ENCODE measurements at regions not wholly inside any gene's neighbourhood (a gene's known extent, or its start where the extent isn't known, plus 50 kb on each side); places are given as distances from the start of the nearest gene placed in this dataset.

- Mint-ChIP-seq H3K4me3 (no peak overlapping the region), H3K9me3 (no peaks in the 10 kb centered on the region), H3K36me3 (ENCODE audit: low read depth) (no peaks in the 10 kb centered on the region), H3K4me1 (peaks cover 8% of the 10 kb centered on the region), H3K27me3 (peaks cover 10% of the 10 kb centered on the region), H3K27ac (peak overlapping the region; percentile 17)
- ChIA-PET POLR2A (no interaction called here), CTCF (no interaction called here)
- no peak for DNase-seq
Measured at GRCh38 chr20:58072695-58073671, 155.5 kb downstream of the ANKRD60 start.

- Mint-ChIP-seq H3K27ac (no peak overlapping the region), H3K9me3 (no peaks in the 10 kb centered on the region), H3K27me3 (peaks cover 9% of the 10 kb centered on the region), H3K36me3 (ENCODE audit: low read depth) (no peaks in the 10 kb centered on the region), H3K4me1 (peaks cover 8% of the 10 kb centered on the region), H3K4me3 (no peak overlapping the region)
- DNase-seq: no peak
- ChIA-PET CTCF (no interaction called here), POLR2A (no interaction called here)
Measured at GRCh38 chr20:58071991-58072390, 156.5 kb downstream of the ANKRD60 start.

- Mint-ChIP-seq H3K36me3 (ENCODE audit: low read depth) (no peaks in the 10 kb centered on the region), H3K9me3 (no peaks in the 10 kb centered on the region), H3K4me1 (peaks cover 8% of the 10 kb centered on the region), H3K27ac (no peak overlapping the region), H3K27me3 (peaks cover 8% of the 10 kb centered on the region), H3K4me3 (no peak overlapping the region)
- no peak for DNase-seq
- ChIA-PET CTCF (no interaction called here), POLR2A (no interaction called here)
Measured at GRCh38 chr20:58071298-58071697, 157.2 kb downstream of the ANKRD60 start.

GRCh38 chr20:58070664-58071196 lies 157.7 kb downstream of the ANKRD60 start:
- H3K36me3 Mint-ChIP-seq (ENCODE audit: low read depth): no peaks in the 10 kb centered on the region

GRCh38 chr20:58069796-58070663 lies 158.4 kb downstream of the ANKRD60 start:
- peaks cover 7% of the 10 kb centered on the region for H3K4me1 Mint-ChIP-seq
- ChIA-PET POLR2A (no interaction called here), CTCF (no interaction called here)
- H3K27ac Mint-ChIP-seq: no peak overlapping the region
- H3K36me3 Mint-ChIP-seq (ENCODE audit: low read depth): no peaks in the 10 kb centered on the region
- DNase-seq: no peak
- peaks cover 4% of the 10 kb centered on the region for H3K27me3 Mint-ChIP-seq
- H3K4me3 Mint-ChIP-seq: no peak overlapping the region
- no peaks in the 10 kb centered on the region for H3K9me3 Mint-ChIP-seq

More at GRCh38 chr20:58070664-58071196, 157.7 kb downstream of the ANKRD60 start:
- POLR2A ChIA-PET: no interaction called here
- Mint-ChIP-seq H3K4me1 (peaks cover 8% of the 10 kb centered on the region), H3K4me3 (no peak overlapping the region), H3K9me3 (no peaks in the 10 kb centered on the region), H3K27ac (no peak overlapping the region), H3K27me3 (peaks cover 8% of the 10 kb centered on the region)
- DNase-seq: no peak
- CTCF ChIA-PET: no interaction called here

GRCh38 chr20:58069207-58069606 lies 159.2 kb downstream of the ANKRD60 start:
- no peaks in the 10 kb centered on the region for H3K9me3 Mint-ChIP-seq
- H3K27me3 Mint-ChIP-seq: peaks cover 2% of the 10 kb centered on the region
- H3K4me3 Mint-ChIP-seq: no peak overlapping the region
- no peak overlapping the region for H3K27ac Mint-ChIP-seq
- CTCF ChIA-PET: no interaction called here
- POLR2A ChIA-PET: no interaction called here
- peaks cover 2% of the 10 kb centered on the region for H3K4me1 Mint-ChIP-seq
- no peaks in the 10 kb centered on the region for H3K36me3 Mint-ChIP-seq (ENCODE audit: low read depth)
- no peak for DNase-seq

GRCh38 chr20:58065508-58066361 lies 162.7 kb downstream of the ANKRD60 start:
- Mint-ChIP-seq H3K4me3 (no peak overlapping the region), H3K9me3 (no peaks in the 10 kb centered on the region), H3K27ac (no peak overlapping the region), H3K27me3 (peaks cover 12% of the 10 kb centered on the region), H3K36me3 (ENCODE audit: low read depth) (no peaks in the 10 kb centered on the region), H3K4me1 (no peaks in the 10 kb centered on the region)
- CTCF ChIA-PET: no interaction called here
- DNase-seq: no peak
- POLR2A ChIA-PET: no interaction called here

- peaks cover 16% of the 10 kb centered on the region for H3K27me3 Mint-ChIP-seq
- H3K4me3 Mint-ChIP-seq: no peak overlapping the region
- no peaks in the 10 kb centered on the region for H3K36me3 Mint-ChIP-seq (ENCODE audit: low read depth)
- ChIA-PET POLR2A (no interaction called here), CTCF (no interaction called here)
- no peak for DNase-seq
- H3K27ac Mint-ChIP-seq: no peak overlapping the region
- H3K9me3 Mint-ChIP-seq: no peaks in the 10 kb centered on the region
- no peaks in the 10 kb centered on the region for H3K4me1 Mint-ChIP-seq
Measured at GRCh38 chr20:58064411-58065010, 163.9 kb downstream of the ANKRD60 start.

- no peak overlapping the region for H3K4me3 Mint-ChIP-seq
- DNase-seq: no peak
- H3K4me1 Mint-ChIP-seq: no peaks in the 10 kb centered on the region
- ChIA-PET POLR2A (no interaction called here), CTCF (no interaction called here)
- no peaks in the 10 kb centered on the region for H3K36me3 Mint-ChIP-seq (ENCODE audit: low read depth)
- no peak overlapping the region for H3K27ac Mint-ChIP-seq
- peaks cover 19% of the 10 kb centered on the region for H3K27me3 Mint-ChIP-seq
- H3K9me3 Mint-ChIP-seq: no peaks in the 10 kb centered on the region
Measured at GRCh38 chr20:58059260-58059544, 169.3 kb downstream of the ANKRD60 start.

- DNase-seq: no peak
- ChIA-PET CTCF (interaction anchor here (0.5 kb wide), 1 partner anchor 361 kb away, joined by 3 read pairs; no protein-coding TSS in a partner anchor), POLR2A (no interaction called here)
- H3K9me3 Mint-ChIP-seq: no peaks in the 10 kb centered on the region
- no peaks in the 10 kb centered on the region for H3K36me3 Mint-ChIP-seq (ENCODE audit: low read depth)
- H3K27me3 Mint-ChIP-seq: peaks cover 19% of the 10 kb centered on the region
- no peaks in the 10 kb centered on the region for H3K4me1 Mint-ChIP-seq
- no peak overlapping the region for H3K4me3 Mint-ChIP-seq
- no peak overlapping the region for H3K27ac Mint-ChIP-seq
Measured at GRCh38 chr20:58058421-58059259, 169.8 kb downstream of the ANKRD60 start.

GRCh38 chr20:58056921-58057686 lies 171.3 kb downstream of the ANKRD60 start:
- ChIA-PET POLR2A (no interaction called here), CTCF (no interaction called here)
- Mint-ChIP-seq H3K4me3 (no peak overlapping the region), H3K9me3 (no peaks in the 10 kb centered on the region), H3K36me3 (ENCODE audit: low read depth) (no peaks in the 10 kb centered on the region), H3K4me1 (no peaks in the 10 kb centered on the region), H3K27ac (no peak overlapping the region), H3K27me3 (peaks cover 15% of the 10 kb centered on the region)
- DNase-seq: no peak

Measured in activated CD4-positive, alpha-beta T cell treated with anti-CD3 and anti-CD28 coated beads, Interleukin-2, amount 10 ng/mL, durations not matched to agents 7 days and 5 days (primary cell).